Spleen (tissue), 11 donors: ENCODE measurements at regions not wholly inside any gene's neighbourhood (a gene's known extent, or its start where the extent isn't known, plus 50 kb on each side); places are given as distances from the start of the nearest gene placed in this dataset.

Experiments
- DNase-seq: peaks from one replicate; pipeline ENCODE4 v3.0.0-alpha.2; 2020
- H3K27ac ChIP-seq, 8 donors: fragments of 200-600 bp; sonication (generic) in 7 of 8; 1 replicate in 4 of 8; 2 replicates in 4 of 8; pipeline versions ENCODE4 v1.5.0 to v1.8.0; 2016 to 2021; ENCODE audit warnings: inconsistent platforms in 4 of 8, mild to moderate bottlenecking in 4 of 8, moderate library complexity in 1 of 8
- H3K27me3 ChIP-seq, 7 donors: fragments of 200-600 bp; sonication (generic) in 6 of 7; replicated peaks in 1 of 7; 1 replicate in 4 of 7; 2 replicates in 3 of 7; pipeline versions ENCODE4 v1.5.0 to v1.8.0; 2016 to 2021; ENCODE audit warnings: inconsistent platforms in 3 of 7, mild to moderate bottlenecking in 1 of 7
- H3K36me3 ChIP-seq, 6 donors: fragments of 200-600 bp; sonication (generic) in 5 of 6; 1 replicate in 4 of 6; 2 replicates in 2 of 6; pipeline versions ENCODE4 v1.5.0 to v1.8.0; 2016 to 2021; ENCODE audit warnings: inconsistent platforms in 2 of 6
- H3K4me1 ChIP-seq, 6 donors: fragments of 200-600 bp; sonication (generic) in 5 of 6; 1 replicate in 3 of 6; 2 replicates in 3 of 6; pipeline versions ENCODE4 v1.5.0 to v1.8.0; 2016 to 2021; ENCODE audit warnings: inconsistent platforms in 3 of 6
- H3K4me3 ChIP-seq, 8 donors: fragments of 200-600 bp; sonication (generic) in 7 of 8; 1 replicate in 4 of 8; 2 replicates in 4 of 8; pipeline versions ENCODE4 v1.5.0 to v1.8.0; 2016 to 2021; ENCODE audit warnings: inconsistent platforms in 4 of 8, mild to moderate bottlenecking in 4 of 8, moderate library complexity in 2 of 8
- H3K9me3 ChIP-seq, 8 donors: fragments of 200-600 bp; sonication (generic) in 7 of 8; 1 replicate in 4 of 8; 2 replicates in 4 of 8; pipeline versions ENCODE4 v1.5.0 to v1.8.0; 2016 to 2021; ENCODE audit warnings: inconsistent platforms in 4 of 8
- POLR2A ChIP-seq, 3 donors: fragments of 450-650 bp; IDR thresholded peaks; one replicate each; pipeline ENCODE4 v1.5.1; 2017; ENCODE audit warnings: antibody characterized with exemption in 3 of 3, mild to moderate bottlenecking in 1 of 3
- POLR2AphosphoS5 ChIP-seq, 3 donors: sonication (generic); formaldehyde crosslinking; IDR thresholded peaks; one replicate each; pipeline ENCODE4 v1.5.1; 2017; ENCODE audit warnings: antibody characterized with exemption in 3 of 3
- WGBS, 5 donors: extraction: QIAGEN DNeasy Blood & Tissue Kit in 3 of 5; methylation state at CpG; one replicate each; pipeline versions ENCODE4 v1.1.5 to v1.1.7; 2013 to 2018; 5-methylcytosine and 5-hydroxymethylcytosine counted together
- intact Hi-C: fragments of 100-400 bp; cut with DNase I; formaldehyde crosslinking; loops from one replicate; pipeline ENCODE4 v1.15.0; 2023; ENCODE audit warnings: low total_unique reads
- TF ChIP-seq, protein P1 (sequence below), 11 experiments: fragments of 200-600 bp in 7 of 11; fragments of 450-650 bp in 4 of 11; sonication (generic) in 4 of 11; IDR thresholded peaks in 8 of 11; conservative IDR thresholded peaks in 3 of 11; 1 replicate in 7 of 11; 2 replicates in 4 of 11; pipeline versions ENCODE4 v1.4.0 to v1.8.0; 2016 to 2021; ENCODE audit warnings: antibody characterized with exemption in 11 of 11, inconsistent platforms in 4 of 11, mild to moderate bottlenecking in 1 of 11
- donor health status: healthy with polysubstance abuse.
- donor health status: DM: no; HTN: no; CAD: no; lungs with moderate emphysema.
- donor health status: DM: no; HTN: no; CAD: no.
- donor health status: Bipolar disorder and iron deficiency.
- donor health status: healthy.
- donor health status: DM: no; HTN: no; CAD: no.
- donor health status: DM: yes; HTN: yes; CAD: no.

- Histone ChIP-seq H3K9me3 (no peaks in the 10 kb centered on the region), H3K27ac (no peak overlapping the region), H3K36me3 (no peaks in the 10 kb centered on the region), H3K4me1 (peaks cover 0 to 13% (median 3%) of the 10 kb centered on the region in 6 donors), H3K27me3 (no peaks in the 10 kb centered on the region), H3K4me3 (no peak overlapping the region)
- DNase-seq = no peak
- TF ChIP-seq POLR2AphosphoS5 (IDR thresholded peaks at IDR 0.05) = no peak
- no peak for TF ChIP-seq POLR2A (IDR thresholded peaks at IDR 0.05)
- TF ChIP-seq, protein P1, sequence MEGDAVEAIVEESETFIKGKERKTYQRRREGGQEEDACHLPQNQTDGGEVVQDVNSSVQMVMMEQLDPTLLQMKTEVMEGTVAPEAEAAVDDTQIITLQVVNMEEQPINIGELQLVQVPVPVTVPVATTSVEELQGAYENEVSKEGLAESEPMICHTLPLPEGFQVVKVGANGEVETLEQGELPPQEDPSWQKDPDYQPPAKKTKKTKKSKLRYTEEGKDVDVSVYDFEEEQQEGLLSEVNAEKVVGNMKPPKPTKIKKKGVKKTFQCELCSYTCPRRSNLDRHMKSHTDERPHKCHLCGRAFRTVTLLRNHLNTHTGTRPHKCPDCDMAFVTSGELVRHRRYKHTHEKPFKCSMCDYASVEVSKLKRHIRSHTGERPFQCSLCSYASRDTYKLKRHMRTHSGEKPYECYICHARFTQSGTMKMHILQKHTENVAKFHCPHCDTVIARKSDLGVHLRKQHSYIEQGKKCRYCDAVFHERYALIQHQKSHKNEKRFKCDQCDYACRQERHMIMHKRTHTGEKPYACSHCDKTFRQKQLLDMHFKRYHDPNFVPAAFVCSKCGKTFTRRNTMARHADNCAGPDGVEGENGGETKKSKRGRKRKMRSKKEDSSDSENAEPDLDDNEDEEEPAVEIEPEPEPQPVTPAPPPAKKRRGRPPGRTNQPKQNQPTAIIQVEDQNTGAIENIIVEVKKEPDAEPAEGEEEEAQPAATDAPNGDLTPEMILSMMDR (IDR thresholded peaks at IDR 0.05 in 8 of 11, conservative IDR thresholded peaks at IDR 0.05 in 3 of 11) = no peak
- intact Hi-C loops = no loop called here
- WGBS, 5 donors = 67 to 80% (median 75%) methylated on average over 4 of the region's 4 CpGs
Measured at GRCh38 chr2:48127612-48128191, 186.8 kb upstream of the FOXN2 start.

DNA sequence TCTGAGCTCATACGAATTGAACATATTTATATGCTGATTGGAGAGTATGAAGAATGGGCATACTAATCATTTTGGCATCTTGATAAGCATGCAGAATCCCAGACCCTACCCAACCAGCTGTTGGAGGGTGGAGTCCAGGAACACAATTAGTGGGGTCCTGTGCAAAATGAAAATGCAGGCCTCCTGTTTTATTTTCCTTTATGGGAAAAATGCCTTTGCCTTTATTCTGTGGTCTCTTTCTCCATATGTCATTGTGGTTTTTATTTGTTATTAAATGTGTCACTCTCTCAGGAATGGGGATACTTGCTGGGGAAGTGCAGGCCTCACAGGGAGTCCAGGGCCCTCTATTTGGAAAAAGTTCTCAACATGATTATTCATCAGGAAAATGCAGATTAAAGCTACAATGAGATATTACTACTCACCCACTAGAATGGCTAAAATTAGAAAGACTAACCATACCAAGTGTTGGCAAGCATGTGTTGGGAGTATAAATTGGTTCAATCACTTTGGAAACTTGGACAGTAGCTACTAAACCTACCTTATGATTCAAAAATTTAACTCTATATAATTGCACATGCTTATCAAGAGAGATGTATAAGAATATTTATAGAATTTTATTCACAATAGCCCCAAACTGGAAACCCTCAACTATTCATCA lies 185.1 kb upstream of the FOXN2 start:
- Histone ChIP-seq H3K9me3 (no peaks in the 10 kb centered on the region), H3K36me3 (no peaks in the 10 kb centered on the region), H3K27ac (no peak overlapping the region), H3K27me3 (no peaks in the 10 kb centered on the region), H3K4me1 (peaks cover 0 to 13% (median 3%) of the 10 kb centered on the region in 6 donors), H3K4me3 (no peak overlapping the region)
- intact Hi-C loops = no loop called here
- DNase-seq = no peak
- 79 to 94% (median 89%) methylated on average over 1 of the region's 1 CpG for WGBS, 5 donors
- no peak for TF ChIP-seq POLR2A (IDR thresholded peaks at IDR 0.05)

DNA sequence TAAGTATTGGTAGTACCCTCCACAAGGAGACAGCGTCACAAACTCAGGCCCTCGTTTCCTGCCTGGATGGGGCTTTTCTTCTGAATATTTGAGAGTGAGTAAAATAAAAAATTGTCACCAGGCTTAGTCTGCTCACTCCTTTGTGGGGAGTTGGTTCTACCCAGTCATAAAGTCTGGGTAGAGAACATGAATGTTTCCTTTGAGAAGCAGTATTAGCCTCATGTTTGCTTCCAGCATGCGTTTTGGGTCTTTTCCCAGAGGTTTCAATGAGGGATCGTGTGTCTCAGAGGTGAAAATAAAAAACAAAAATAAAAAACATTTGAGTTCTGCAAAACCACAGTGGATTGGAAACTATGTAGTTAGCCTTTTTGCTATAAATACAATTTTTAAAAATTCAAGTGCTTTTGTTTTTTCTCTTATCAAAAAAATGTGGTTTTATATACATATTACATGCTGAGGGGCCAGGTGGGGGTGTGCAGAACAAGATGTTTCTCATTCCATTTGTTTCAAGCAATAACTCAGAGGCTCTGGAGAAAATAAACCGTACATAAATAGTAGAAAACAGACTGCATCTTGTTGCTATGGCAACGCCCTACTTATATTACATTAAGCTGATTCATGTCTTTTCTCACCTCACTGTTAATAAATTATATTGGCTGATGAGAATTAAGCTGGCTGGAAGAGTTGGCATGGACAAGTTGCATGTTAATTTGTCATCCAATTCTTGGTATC lies 182.8 kb upstream of the FOXN2 start:
- intact Hi-C loops = no loop called here

DNA sequence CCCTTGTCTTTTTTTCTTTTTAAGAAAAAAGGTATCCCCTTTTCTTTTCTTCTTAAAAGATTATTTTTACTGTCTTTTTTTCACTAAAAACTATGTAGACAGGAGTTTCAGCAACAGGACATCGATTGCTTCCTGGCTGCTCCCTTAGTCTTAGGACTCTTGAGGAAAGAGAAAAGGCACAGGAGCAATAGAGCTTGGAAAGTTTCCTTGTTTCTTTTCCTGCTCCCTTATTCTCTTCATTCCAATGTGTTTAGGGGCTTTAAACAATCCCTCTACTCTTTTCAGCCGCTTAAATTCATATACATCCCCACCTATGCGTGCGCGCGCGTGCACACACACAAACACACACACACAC lies 182.2 kb upstream of the FOXN2 start:
- H3K4me1 ChIP-seq = peaks cover 0 to 6% (median 0%) of the 10 kb centered on the region in 6 donors
- no peak overlapping the region for H3K27ac ChIP-seq
- TF ChIP-seq POLR2A (IDR thresholded peaks at IDR 0.05) = no peak
- H3K27me3 ChIP-seq = no peaks in the 10 kb centered on the region
- WGBS, 5 donors = 93 to 97% (median 95%) methylated on average over 7 of the region's 7 CpGs
- no peaks in the 10 kb centered on the region for H3K36me3 ChIP-seq
- no peak overlapping the region for H3K4me3 ChIP-seq
- H3K9me3 ChIP-seq = no peaks in the 10 kb centered on the region
- DNase-seq = no peak
- intact Hi-C loops = no loop called here

More for the DNA sequence above, 182.8 kb upstream of the FOXN2 start:
- TF ChIP-seq, protein P1 (IDR thresholded peaks at IDR 0.05 in 8 of 11, conservative IDR thresholded peaks at IDR 0.05 in 3 of 11) = no peak
- no peak for TF ChIP-seq POLR2A (IDR thresholded peaks at IDR 0.05)
- TF ChIP-seq POLR2AphosphoS5 (IDR thresholded peaks at IDR 0.05) = no peak
- H3K9me3 ChIP-seq = no peaks in the 10 kb centered on the region
- 66 to 77% (median 76%) methylated on average over 6 of the region's 6 CpGs for WGBS, 5 donors
- DNase-seq = no peak
- no peak overlapping the region for H3K4me3 ChIP-seq
- no peaks in the 10 kb centered on the region for H3K36me3 ChIP-seq
- peaks cover 0 to 6% (median 0%) of the 10 kb centered on the region in 6 donors for H3K4me1 ChIP-seq
- no peaks in the 10 kb centered on the region for H3K27me3 ChIP-seq
- no peak overlapping the region for H3K27ac ChIP-seq

DNA sequence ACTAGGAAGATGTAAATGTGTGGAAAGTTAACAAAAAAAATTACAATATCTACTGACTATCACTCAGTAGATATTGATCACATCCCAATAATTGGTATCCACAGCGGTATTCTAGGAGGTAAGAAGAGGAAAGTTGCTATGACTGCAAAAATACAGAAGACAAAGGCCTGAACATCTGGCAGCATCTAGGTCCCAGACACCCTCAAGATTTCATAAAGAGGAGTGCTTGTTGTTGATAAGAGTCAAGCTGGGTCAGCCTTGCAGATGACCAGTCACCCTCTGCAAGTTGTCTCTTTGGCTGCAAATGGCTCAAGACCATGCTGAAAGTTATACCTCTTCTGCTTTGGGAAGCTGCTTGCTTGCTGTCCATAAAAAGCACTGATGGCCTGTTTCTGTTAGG lies 179.8 kb upstream of the FOXN2 start:
- intact Hi-C loops = no loop called here
- WGBS, 5 donors = 92 to 98% (median 94%) methylated on average over 1 of the region's 1 CpG
- Histone ChIP-seq H3K27ac (no peak overlapping the region), H3K4me3 (no peak overlapping the region), H3K36me3 (no peaks in the 10 kb centered on the region), H3K27me3 (no peaks in the 10 kb centered on the region), H3K9me3 (no peaks in the 10 kb centered on the region), H3K4me1 (peaks cover 0 to 6% (median 0%) of the 10 kb centered on the region in 6 donors)
- no peak for TF ChIP-seq POLR2A (IDR thresholded peaks at IDR 0.05)
- TF ChIP-seq, protein P1 (IDR thresholded peaks at IDR 0.05 in 8 of 11, conservative IDR thresholded peaks at IDR 0.05 in 3 of 11) = no peak
- no peak for TF ChIP-seq POLR2AphosphoS5 (IDR thresholded peaks at IDR 0.05)
- no peak for DNase-seq
